Subcutaneous abdominal adipose tissue (tissue), 5 donors: ENCODE measurements at regions not wholly inside any gene's neighbourhood (a gene's known extent, or its start where the extent isn't known, plus 50 kb on each side); places are given as distances from the start of the nearest gene placed in this dataset.

ENCODE experiments used
- H3K27ac ChIP-seq: one replicate; pipeline ENCODE4 v1.7.0; 2013; ENCODE audit warnings: low read depth, mild to moderate bottlenecking, inconsistent platforms, low read length, moderate library complexity
- H3K27me3 ChIP-seq, 5 donors: one replicate each; pipeline ENCODE4 v1.7.0; 2013; ENCODE audit warnings: low read length in 5 of 5, inconsistent platforms in 1 of 5; ENCODE audit not compliant: control insufficient read depth in 5 of 5, insufficient read depth in 4 of 5
- H3K36me3 ChIP-seq, 5 donors: one replicate each; pipeline ENCODE4 v1.7.0; 2013; ENCODE audit warnings: low read length in 5 of 5; ENCODE audit not compliant: control insufficient read depth in 5 of 5, insufficient read depth in 5 of 5
- H3K4me1 ChIP-seq, 5 donors: one replicate each; pipeline ENCODE4 v1.7.0; 2013; ENCODE audit warnings: low read length in 5 of 5, mild to moderate bottlenecking in 3 of 5, moderate library complexity in 1 of 5; ENCODE audit not compliant: control insufficient read depth in 5 of 5, insufficient read depth in 5 of 5
- H3K4me3 ChIP-seq, 5 donors: one replicate each; pipeline ENCODE4 v1.7.0; 2013; ENCODE audit warnings: low read length in 5 of 5, low read depth in 1 of 5
- H3K9ac ChIP-seq, 5 donors: one replicate each; pipeline ENCODE4 v1.7.0; 2013; ENCODE audit warnings: low read length in 5 of 5, mild to moderate bottlenecking in 4 of 5, moderate library complexity in 3 of 5
- H3K9me3 ChIP-seq, 5 donors: one replicate each; pipeline ENCODE4 v1.7.0; 2013; ENCODE audit warnings: low read length in 5 of 5; ENCODE audit not compliant: control insufficient read depth in 5 of 5
- donor health status: healthy.
- donor health status: healthy.
- donor health status: healthy.
- donor health status: healthy.
- donor health status: healthy.

GRCh38 chr9:91155746-91156376 lies 205.9 kb downstream of the AUH start:
- Histone ChIP-seq H3K4me3 (no peak overlapping the region), H3K9me3 (peaks cover 0 to 7% (median 3%) of the 10 kb centered on the region in 5 donors), H3K9ac (no peak overlapping the region), H3K4me1 (peaks cover 0 to 7% (median 0%) of the 10 kb centered on the region in 5 donors), H3K27ac (no peak overlapping the region), H3K36me3 (no peaks in the 10 kb centered on the region), H3K27me3 (no peaks in the 10 kb centered on the region)

DNA sequence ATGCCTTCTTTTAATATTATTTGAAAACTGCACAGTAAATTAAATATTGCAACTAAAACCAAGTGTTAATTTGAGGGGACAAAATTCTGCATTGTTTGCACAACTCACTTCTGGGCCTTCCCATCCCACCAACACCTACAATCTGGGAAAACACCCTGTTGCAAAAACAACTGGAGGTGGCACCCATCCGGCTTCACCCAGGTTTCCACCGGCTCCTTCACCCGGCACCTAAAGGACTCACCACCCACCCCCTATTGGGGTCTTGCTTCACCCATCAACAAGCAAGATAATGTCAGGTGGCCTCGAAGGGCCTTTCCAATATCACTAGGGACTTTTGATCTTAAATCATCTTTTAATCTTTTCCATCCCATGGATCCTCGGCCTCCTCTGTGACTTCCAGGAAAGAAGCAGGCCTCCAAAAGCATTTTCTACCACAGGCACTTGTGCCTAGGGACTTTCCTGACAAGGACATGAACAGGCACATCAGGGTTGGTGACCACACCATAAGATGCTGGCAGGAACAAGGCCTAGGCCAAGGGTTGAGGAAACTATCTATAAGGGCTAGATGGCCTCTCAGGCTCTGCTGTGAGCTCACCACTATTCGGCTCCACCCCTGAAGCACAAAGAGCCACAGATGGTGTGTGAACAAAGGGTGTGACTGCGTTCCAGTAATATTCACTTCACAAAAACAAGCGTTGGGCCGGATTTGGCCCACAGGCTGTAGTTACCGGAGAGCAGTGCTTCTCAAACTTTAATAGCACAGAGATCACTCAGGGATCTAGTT lies 205.1 kb downstream of the AUH start:
- no peak overlapping the region for H3K27ac ChIP-seq
- H3K4me3 ChIP-seq = no peak overlapping the region
- H3K36me3 ChIP-seq = no peaks in the 10 kb centered on the region
- no peaks in the 10 kb centered on the region for H3K27me3 ChIP-seq
- H3K9me3 ChIP-seq = peaks cover 0 to 7% (median 3%) of the 10 kb centered on the region in 5 donors
- peaks cover 0 to 7% (median under 1%) of the 10 kb centered on the region in 5 donors for H3K4me1 ChIP-seq
- no peak overlapping the region for H3K9ac ChIP-seq

- Histone ChIP-seq H3K9me3 (peaks cover 0 to 7% (median 3%) of the 10 kb centered on the region in 5 donors), H3K9ac (no peak overlapping the region), H3K4me1 (peaks cover 0 to 9% (median 2%) of the 10 kb centered on the region in 5 donors), H3K27me3 (no peaks in the 10 kb centered on the region), H3K27ac (no peak overlapping the region), H3K4me3 (no peak overlapping the region), H3K36me3 (no peaks in the 10 kb centered on the region)
These were observed 203.8 kb downstream of the AUH start for GRCh38 chr9:91157883-91158282.

- Histone ChIP-seq H3K9me3 (peaks cover 0 to 7% (median 3%) of the 10 kb centered on the region in 5 donors), H3K27ac (no peak overlapping the region), H3K9ac (no peak overlapping the region), H3K36me3 (no peaks in the 10 kb centered on the region), H3K4me3 (no peak overlapping the region), H3K27me3 (no peaks in the 10 kb centered on the region), H3K4me1 (peaks cover 0 to 13% (median 2%) of the 10 kb centered on the region in 5 donors)
These were observed 203.4 kb downstream of the AUH start for GRCh38 chr9:91158286-91158685.

DNA sequence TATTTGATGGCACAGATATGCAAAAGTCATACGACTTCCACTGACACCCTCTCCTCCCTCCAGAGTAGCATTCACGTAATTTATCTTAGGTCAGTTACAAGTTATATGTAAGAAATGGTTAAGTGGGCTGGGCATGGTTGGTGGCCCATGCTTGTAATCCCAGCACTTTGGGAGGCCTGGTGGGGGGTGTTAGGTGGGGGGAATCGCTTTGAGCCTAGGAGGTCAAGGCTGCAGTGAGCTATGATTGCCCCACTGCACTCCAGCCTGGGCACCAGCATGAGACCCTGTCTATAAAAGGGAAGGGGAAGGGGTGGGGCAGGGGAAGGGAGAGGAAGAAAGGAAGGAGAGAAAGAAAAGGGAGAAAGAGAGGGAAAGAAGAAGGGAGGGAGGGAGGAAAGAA lies 202.8 kb downstream of the AUH start:
- no peak overlapping the region for H3K9ac ChIP-seq
- H3K27ac ChIP-seq = no peak overlapping the region
- peaks cover 0 to 20% (median 2%) of the 10 kb centered on the region in 5 donors for H3K4me1 ChIP-seq
- no peaks in the 10 kb centered on the region for H3K36me3 ChIP-seq
- no peaks in the 10 kb centered on the region for H3K27me3 ChIP-seq
- H3K4me3 ChIP-seq = no peak overlapping the region
- peaks cover 0 to 7% (median 3%) of the 10 kb centered on the region in 5 donors for H3K9me3 ChIP-seq

GRCh38 chr9:91159664-91160121 lies 202.0 kb downstream of the AUH start:
- Histone ChIP-seq H3K4me3 (peak overlapping the region in 3 of 5 donors; percentile 13 to 45 (median 17)), H3K9ac (no peak overlapping the region), H3K9me3 (peaks cover 0 to 7% (median 3%) of the 10 kb centered on the region in 5 donors), H3K27ac (no peak overlapping the region), H3K4me1 (peaks cover under 1 to 26% (median 3%) of the 10 kb centered on the region in 5 donors), H3K36me3 (no peaks in the 10 kb centered on the region), H3K27me3 (no peaks in the 10 kb centered on the region)

GRCh38 chr9:91160181-91160580 lies 201.5 kb downstream of the AUH start:
- Histone ChIP-seq H3K27me3 (no peaks in the 10 kb centered on the region), H3K4me1 (peaks cover 2 to 31% (median 4%) of the 10 kb centered on the region in 5 donors), H3K4me3 (no peak overlapping the region), H3K27ac (no peak overlapping the region), H3K36me3 (no peaks in the 10 kb centered on the region), H3K9me3 (peaks cover 0 to 3% (median 1%) of the 10 kb centered on the region in 5 donors), H3K9ac (no peak overlapping the region)

DNA sequence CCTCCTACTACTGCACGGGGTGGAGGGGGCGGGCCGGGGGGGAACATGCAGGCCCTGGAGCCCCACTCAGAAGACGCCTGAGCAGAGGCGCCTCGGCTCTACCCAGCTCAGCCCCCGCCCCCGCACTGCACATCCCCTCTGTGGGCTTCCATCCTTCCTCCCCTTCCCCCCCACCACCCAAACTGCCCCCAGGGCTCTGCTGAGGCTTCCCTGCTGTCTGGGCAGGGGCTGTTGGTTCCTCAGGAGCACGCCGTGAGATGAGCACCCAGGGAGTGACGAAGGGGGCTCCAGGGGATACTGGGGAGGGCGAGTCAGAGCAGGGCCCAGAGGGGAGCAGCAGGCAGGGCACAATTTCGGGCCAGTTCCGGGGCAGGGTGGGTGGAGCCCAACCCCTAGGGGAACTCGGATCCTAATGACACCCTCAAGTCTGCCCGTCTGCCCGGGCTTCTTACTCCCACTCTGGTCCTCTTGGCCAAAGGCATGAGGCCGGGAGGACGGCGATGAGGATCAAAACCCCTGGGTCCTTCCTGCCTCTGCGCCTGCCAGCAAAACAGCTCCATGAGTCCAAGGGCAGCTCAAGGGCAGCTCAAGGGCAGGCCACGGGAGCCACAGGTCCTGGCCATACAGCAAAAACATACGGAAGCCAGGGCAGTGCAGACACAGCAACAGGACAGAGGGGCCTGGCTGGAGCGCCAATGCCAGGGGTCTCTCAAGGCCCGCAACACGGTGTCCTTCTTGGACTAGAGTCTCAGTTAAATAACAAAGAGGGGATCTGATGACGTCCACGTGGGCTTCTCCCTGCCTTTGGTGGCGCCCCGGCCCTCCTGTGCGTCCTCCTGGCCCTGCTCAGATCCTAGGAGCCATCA lies 200.9 kb downstream of the AUH start:
- Histone ChIP-seq H3K4me1 (peaks cover 2 to 31% (median 4%) of the 10 kb centered on the region in 5 donors), H3K9ac (no peak overlapping the region), H3K27ac (no peak overlapping the region), H3K36me3 (no peaks in the 10 kb centered on the region), H3K27me3 (no peaks in the 10 kb centered on the region), H3K9me3 (no peaks in the 10 kb centered on the region), H3K4me3 (no peak overlapping the region)

DNA sequence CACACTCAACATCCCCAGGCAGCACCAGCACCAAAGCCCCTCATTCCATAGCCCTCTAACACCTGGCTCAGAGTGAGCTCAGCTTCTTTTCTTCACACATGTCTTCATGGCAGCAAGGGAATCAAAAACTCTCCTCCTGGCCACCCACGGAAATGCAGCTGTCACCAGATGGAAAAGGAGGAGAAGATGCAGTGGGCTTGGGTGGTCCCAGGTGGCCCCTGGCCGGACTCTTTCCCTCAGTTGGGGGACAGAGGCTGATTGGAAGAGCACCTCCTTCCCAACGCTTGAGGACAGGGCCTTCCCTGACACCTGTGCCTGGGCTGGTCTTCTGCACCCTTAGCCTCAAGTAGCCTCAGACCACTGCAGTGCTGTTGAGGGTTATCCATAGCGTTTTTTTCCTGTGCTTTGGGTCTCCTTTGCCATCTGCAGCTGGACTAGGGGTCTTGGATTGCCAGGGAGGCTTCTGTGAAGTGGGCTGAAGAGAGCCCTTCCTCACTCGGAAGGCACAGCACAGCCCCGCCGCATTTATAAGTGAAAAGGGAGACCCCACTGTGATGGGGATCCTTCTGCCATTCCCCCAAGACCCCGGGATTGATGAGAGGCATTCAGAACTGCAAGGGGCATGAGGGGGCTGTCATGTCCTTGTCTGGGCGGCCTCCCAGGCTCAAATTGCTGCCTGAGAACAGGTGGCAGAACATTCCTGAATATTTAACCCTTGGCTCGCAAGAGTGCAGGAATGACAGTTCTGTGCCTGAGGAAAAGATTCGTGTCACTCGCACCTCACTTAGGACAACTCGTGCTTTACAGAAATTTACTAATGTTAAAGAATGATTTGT lies 200.0 kb downstream of the AUH start:
- Histone ChIP-seq H3K9ac (no peak overlapping the region), H3K4me1 (peaks cover 2 to 31% (median 4%) of the 10 kb centered on the region in 5 donors), H3K27ac (no peak overlapping the region), H3K4me3 (no peak overlapping the region), H3K27me3 (no peaks in the 10 kb centered on the region), H3K36me3 (no peaks in the 10 kb centered on the region), H3K9me3 (no peaks in the 10 kb centered on the region)
